NCI-H82 treated with DMSO at 0.1 percent for 48 hours (cell line): ENCODE measurements at regions not wholly inside any gene's neighbourhood (a gene's known extent, or its start where the extent isn't known, plus 50 kb on each side); places are given as distances from the start of the nearest gene placed in this dataset.
A peak's percentile ranks its signal among the peaks of the same experiment; 100 is the strongest.
"Not testable (repeated sequence)": the region's sequence is repeated elsewhere in the genome, so short reads cannot be mapped to it uniquely, and the experiment has no call there.

Experiments used
- DNase-seq: peaks from one replicate; lab custom pipeline; 2025; ENCODE audit not compliant: unreplicated experiment; lab: John Stamatoyannopoulos, UW

- DNase-seq = no peak
These were observed 132.0 kb upstream of the SV2C start for GRCh38 chr5:75951158-75951557.

DNA sequence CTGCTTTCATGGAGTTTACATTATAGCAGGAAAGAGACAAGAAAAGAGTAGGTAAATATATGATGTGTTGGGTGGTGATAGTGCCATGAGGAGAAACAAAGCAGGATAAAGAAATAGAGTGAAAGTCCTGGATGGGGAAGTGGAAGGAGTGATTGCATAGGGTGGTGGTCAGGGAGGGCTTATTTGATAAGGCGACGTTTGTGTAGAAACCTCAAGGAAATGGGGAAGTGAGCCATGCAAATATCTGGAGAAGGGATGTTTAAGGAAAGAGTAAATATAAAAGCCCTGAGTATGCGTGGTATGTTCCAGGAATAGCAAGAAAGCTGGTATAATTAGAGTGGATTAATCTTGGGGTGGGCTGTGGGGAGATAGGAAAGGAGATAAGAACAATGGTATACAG, 134.7 kb upstream of the SV2C start:
- DNase-seq = no peak

- DNase-seq = no peak
These were observed 142.8 kb upstream of the SV2C start for GRCh38 chr5:75940418-75940817.

- no peak for DNase-seq
These were observed 147.6 kb upstream of the SV2C start for GRCh38 chr5:75935572-75935971.

DNA sequence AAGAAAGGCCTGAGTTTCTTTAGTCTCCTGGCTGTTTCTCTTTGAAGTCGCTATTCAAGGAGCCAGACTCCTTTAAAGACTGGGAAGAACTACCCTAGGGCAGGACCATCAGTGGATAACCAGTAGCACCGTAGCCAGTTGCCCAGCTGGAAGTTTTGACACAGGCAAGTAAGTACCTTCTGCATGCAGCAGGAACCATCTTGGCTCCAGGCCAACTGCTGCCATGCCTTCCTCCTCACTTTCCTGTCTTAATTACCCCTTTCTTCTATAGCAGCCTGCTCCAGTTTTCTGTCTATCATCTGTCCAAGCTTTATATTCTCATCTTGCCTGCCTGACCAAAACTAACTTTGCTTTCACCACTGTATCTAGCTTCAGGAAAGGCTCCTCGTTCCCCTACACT, 149.7 kb upstream of the SV2C start:
- peak; percentile 4 for DNase-seq

DNA sequence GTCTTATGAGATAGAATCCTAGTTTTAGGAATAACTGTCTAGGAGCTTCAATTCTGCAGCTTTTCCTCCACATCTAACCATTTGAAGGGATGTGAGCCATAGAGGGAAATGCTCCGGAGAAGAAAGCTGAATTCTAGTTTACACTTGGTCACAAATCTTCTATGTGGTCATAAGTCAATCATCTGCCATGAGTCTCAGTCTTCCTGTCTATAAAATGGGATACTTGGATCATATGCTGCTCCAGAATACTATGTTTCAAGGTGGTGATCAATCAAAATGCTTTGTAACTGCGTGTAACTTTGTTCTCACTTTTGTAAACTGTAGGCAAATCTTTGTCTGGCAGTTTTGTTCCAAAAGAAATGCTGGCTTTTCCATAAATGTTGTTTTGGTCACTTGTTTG, 152.0 kb upstream of the SV2C start:
- no peak for DNase-seq

DNA sequence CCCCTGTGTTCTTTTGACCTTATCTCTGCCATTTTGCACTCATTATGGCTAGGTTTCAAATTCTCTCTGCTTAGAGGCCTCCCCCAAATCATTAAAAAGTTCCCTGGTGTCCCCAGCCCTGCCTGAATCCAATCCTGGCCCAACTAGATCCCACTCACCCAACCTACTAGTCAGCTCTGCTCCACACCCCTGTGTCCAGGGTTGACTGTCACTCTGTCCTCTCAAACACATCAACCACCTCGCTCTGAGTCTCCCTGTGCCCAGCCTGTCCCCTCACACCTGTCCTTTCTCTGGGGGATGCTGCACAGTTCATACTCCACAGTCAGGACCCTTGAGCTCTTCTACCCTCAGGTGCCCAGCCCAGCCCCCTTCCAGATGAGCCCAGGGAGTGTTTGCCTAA, 154.2 kb upstream of the SV2C start:
- DNase-seq = no peak

GRCh38 chr5:75922480-75922879, 160.7 kb upstream of the SV2C start:
- no peak for DNase-seq

GRCh38 chr5:75921011-75921410, 162.2 kb upstream of the SV2C start:
- DNase-seq = no peak

DNA sequence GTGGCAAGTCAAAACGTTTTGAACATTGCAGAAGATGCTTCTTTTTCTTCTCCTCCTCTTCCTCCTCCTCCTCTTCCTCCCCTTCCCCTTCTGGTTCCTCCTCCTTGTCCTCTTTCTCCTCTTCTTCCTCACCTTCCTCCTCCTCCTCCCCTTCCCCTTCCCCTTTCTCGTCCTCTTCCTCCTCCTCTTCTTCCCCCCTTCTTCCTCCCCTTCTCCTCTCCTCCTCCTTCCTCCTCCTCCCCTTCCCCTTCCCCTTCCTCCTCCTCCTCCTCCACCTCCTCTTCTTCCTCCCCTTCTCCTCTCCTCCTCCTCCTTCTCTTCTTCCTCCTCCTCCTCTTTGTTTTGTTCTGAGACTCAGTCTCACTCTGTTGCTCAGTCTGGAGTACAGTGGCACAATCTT, 167.0 kb upstream of the SV2C start:
- DNase-seq = no peak

DNA sequence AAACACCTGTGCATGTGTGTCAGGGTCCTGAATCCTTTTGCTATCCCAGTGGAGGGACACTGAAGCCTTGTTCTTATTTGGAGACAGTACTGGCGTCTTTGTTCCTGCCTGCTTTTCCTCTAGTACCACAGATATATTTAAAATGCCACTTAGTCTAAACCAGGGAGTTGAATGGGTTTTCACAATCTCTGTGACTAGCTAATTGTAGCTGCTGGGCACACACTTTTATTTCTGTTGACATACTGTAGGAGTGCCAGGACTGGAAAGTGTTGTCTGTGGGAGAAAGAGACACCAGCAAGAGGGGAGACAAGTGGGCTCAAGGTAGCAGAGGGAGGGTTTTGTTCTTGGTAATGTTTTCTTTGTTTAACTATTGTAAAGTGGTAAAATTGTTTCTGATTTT, 174.0 kb upstream of the SV2C start:
- DNase-seq = no peak

GRCh38 chr5:75907651-75908050, 175.5 kb upstream of the SV2C start:
- no peak for DNase-seq

DNA sequence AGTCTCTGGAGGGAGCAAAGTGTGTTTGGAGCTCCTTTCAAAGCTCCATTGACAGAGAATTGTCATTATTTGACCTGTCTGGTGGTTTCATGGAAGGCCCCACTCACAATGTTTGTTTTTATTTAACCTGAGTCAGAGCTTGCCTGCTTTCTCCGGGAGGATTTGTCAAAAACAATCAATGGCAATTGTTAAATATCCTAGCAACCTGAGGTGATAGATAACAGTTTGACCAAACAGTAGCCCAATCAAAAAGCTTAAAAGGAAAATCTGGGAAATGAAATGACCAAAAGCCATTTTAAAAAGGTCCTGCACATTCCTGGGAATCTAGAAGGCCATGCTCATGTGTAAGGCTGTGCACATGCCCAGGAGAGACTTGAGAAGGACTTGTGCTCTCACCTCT, 177.2 kb upstream of the POC5 start:
- DNase-seq = no peak

- no peak for DNase-seq
These were observed 174.5 kb upstream of the POC5 start for GRCh38 chr5:75891736-75892135.

DNA sequence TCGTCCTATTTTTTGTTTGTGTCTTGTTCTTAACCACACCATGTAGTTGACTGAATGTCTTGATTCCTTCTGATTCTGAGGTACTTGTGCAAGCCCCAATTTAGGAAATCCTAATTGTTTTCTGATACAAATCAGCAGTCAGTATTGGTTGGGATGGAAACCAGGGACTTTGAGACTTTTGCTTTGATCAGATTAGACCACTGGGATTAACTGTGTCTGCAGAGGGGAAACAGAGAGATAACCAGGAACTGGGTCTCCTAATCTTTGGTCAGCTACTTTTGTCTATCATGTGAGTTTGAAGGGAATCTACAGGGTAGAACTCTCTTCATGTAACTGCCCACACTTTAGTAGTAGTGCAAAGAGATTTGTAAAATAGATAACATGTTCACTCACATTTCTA, 173.8 kb upstream of the POC5 start:
- DNase-seq = peak; percentile 8

- DNase-seq = no peak
These were observed 173.3 kb upstream of the POC5 start for GRCh38 chr5:75890546-75890945.

GRCh38 chr5:75886706-75887105, 169.5 kb upstream of the POC5 start:
- no peak for DNase-seq

- peak; percentile 3 for DNase-seq
These were observed 168.8 kb upstream of the POC5 start for GRCh38 chr5:75885849-75886596.

DNA sequence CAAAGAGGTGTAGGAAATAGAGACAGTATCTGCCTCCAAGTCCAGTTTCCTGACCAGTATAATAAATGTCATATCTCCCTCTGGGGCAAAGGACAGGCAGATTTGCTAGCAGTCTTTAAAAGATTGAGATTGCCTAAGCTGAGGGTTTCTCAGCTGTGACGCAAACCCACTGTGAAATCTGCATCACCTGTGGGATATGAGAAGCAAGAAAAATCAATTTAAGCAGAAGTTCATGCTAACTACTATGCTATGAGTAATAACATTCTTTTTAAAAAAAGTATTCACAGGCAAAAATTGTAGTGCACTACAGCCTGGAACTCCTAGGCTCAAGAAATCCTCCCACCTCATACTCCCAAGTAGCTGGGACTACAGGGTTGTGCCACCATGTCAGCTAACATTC, 168.1 kb upstream of the POC5 start:
- no peak for DNase-seq

DNA sequence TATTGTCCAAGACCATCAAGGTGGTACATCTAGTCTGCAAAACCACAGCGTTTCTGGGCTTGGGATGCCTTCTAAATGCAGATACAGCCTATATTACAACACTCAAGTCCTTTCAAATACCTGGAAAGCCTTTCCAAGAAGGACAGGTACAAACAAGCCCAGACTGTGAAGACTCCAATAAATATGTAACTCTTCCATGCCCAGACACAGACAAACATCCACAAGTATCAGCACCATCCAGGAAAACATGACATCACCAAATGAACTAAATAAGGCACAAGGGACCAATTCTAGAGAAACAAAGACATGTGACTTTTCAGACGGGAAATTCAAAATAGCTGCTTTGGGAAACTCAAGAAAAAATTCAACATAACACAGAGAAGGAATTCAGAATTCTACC, 152.7 kb upstream of the POC5 start:
- no peak for DNase-seq

DNA sequence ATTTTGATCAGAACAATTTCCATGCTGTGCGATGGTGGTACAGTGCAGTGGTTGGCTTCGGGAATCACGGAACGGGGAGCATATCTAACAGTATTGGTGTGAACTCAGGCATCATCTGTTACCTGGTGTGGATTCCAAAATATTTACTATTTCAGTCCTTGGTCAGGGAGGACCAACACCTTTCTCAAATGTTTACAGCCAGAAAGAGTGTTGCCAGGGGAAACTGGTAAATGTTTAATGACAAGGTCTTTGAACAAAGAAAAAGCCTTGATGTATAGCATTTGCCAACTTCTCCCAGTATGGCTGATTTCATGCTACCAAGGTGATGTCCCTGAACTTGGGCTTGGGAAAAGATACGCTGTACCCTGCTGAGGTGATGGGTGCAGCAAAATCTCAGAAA, 145.6 kb upstream of the POC5 start:
- no peak for DNase-seq

GRCh38 chr5:75859621-75860020, 142.4 kb upstream of the POC5 start:
- not testable (repeated sequence) for DNase-seq

DNA sequence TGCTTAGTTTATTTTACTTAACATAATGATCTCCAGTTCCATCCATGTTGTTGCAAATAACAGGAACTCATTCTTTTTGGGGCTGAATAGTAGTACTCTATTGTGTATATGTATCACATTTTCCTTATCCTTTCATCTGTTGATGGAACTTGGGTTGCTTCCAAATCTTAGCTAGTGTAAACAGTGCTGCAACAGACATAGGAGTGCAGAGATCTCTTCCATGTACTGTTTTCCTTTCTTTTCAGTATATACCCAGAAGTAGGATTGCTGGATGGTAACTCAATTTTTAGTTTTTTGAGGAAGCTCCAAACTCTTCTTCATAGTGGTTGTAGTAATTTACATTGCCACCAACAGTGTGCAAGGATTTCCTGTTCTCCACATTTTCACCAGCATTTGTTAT, 138.8 kb upstream of the POC5 start:
- no peak for DNase-seq
